HG03354 (cell line): ENCODE measurements at regions not wholly inside any gene's neighbourhood (a gene's known extent, or its start where the extent isn't known, plus 50 kb on each side); places are given as distances from the start of the nearest gene placed in this dataset.
"Not testable (repeated sequence)": the region's sequence is repeated elsewhere in the genome, so short reads cannot be mapped to it uniquely, and the experiment has no call there.

ENCODE experiments used
- ATAC-seq: cut with Tn5 transposase; IDR thresholded peaks from one replicate; pipeline ENCODE4 v1.9.1; 2021; ENCODE audit warnings: mild to moderate bottlenecking; ENCODE audit not compliant: unreplicated experiment, poor library complexity, severe bottlenecking

- ATAC-seq = no peak
These were observed 97.4 kb downstream of the SYF2 start for GRCh38 chr1:25134801-25135461.

- no peak for ATAC-seq
These were observed 98.0 kb downstream of the SYF2 start for GRCh38 chr1:25134307-25134706.

- no peak for ATAC-seq
These were observed 100.5 kb downstream of the SYF2 start for GRCh38 chr1:25131794-25132193.

- ATAC-seq = no peak
These were observed 101.4 kb downstream of the SYF2 start for GRCh38 chr1:25130895-25131294.

GRCh38 chr1:25129380-25129779 lies 102.9 kb downstream of the SYF2 start:
- no peak for ATAC-seq

- ATAC-seq = no peak
These were observed 104.1 kb downstream of the SYF2 start for GRCh38 chr1:25128121-25128621.

- ATAC-seq = no peak
These were observed 105.7 kb downstream of the SYF2 start for GRCh38 chr1:25126562-25126961.

GRCh38 chr1:25123551-25123950 lies 108.8 kb downstream of the SYF2 start:
- no peak for ATAC-seq

- no peak for ATAC-seq
These were observed 109.6 kb downstream of the SYF2 start for GRCh38 chr1:25122747-25123146.

GRCh38 chr1:25120281-25120680 lies 112.0 kb downstream of the SYF2 start:
- ATAC-seq = no peak

- no peak for ATAC-seq
These were observed 113.8 kb downstream of the SYF2 start for GRCh38 chr1:25118546-25118945.

- ATAC-seq = no peak
These were observed 115.0 kb downstream of the SYF2 start for GRCh38 chr1:25117233-25117823.

GRCh38 chr1:25116832-25117231 lies 115.5 kb downstream of the SYF2 start:
- ATAC-seq = no peak

GRCh38 chr1:25116117-25116516 lies 116.2 kb downstream of the SYF2 start:
- ATAC-seq = not testable (repeated sequence)

GRCh38 chr1:25113731-25114130 lies 118.6 kb downstream of the SYF2 start:
- no peak for ATAC-seq

GRCh38 chr1:25113086-25113485 lies 119.2 kb downstream of the SYF2 start:
- no peak for ATAC-seq

- no peak for ATAC-seq
These were observed 119.9 kb downstream of the SYF2 start for GRCh38 chr1:25112400-25112799.

- ATAC-seq = no peak
These were observed 120.6 kb downstream of the SYF2 start for GRCh38 chr1:25111706-25112105.

- ATAC-seq = no peak
These were observed 121.8 kb downstream of the SYF2 start for GRCh38 chr1:25110485-25110884.

GRCh38 chr1:25110036-25110435 lies 122.3 kb downstream of the SYF2 start:
- no peak for ATAC-seq

GRCh38 chr1:25109531-25109951 lies 122.8 kb downstream of the SYF2 start:
- no peak for ATAC-seq

GRCh38 chr1:25107643-25108010 lies 124.7 kb downstream of the SYF2 start:
- ATAC-seq = no peak
